ENCODE measurements at regions not wholly inside any gene's neighbourhood (a gene's known extent, or its start where the extent isn't known, plus 50 kb on each side); places are given as distances from the start of the nearest gene placed in this dataset.
A peak's percentile ranks its signal among the peaks of the same experiment; 100 is the strongest.
"Not testable (repeated sequence)": the region's sequence is repeated elsewhere in the genome, so short reads cannot be mapped to it uniquely, and the experiment has no call there.

- no peaks in the 10 kb centered on the region for H3K9me3 ChIP-seq (ENCODE audit: control insufficient read depth, insufficient read depth, low read length)
- no peak overlapping the region for H3K27ac ChIP-seq (ENCODE audit: low read length)
- DNase-seq (ENCODE audit: low read depth, low spot score), result no peak
- no peaks in the 10 kb centered on the region for H3K36me3 ChIP-seq (ENCODE audit: control insufficient read depth, insufficient read depth, low read length)
- no peaks in the 10 kb centered on the region for H3K4me1 ChIP-seq (ENCODE audit: control insufficient read depth, insufficient read depth, low read length)
- H3K27me3 ChIP-seq (ENCODE audit: control insufficient read depth, insufficient read depth, low read length), result no peaks in the 10 kb centered on the region
- no peak overlapping the region for H3K4me3 ChIP-seq (ENCODE audit: low read length)
These were observed 195.2 kb upstream of the SOX14 start for GRCh38 chr3:137568880-137569279.

- H3K27me3 ChIP-seq (ENCODE audit: control insufficient read depth, insufficient read depth, low read length), result no peaks in the 10 kb centered on the region
- no peak for DNase-seq (ENCODE audit: low read depth, low spot score)
- H3K9me3 ChIP-seq (ENCODE audit: control insufficient read depth, insufficient read depth, low read length), result no peaks in the 10 kb centered on the region
- no peak overlapping the region for H3K4me3 ChIP-seq (ENCODE audit: low read length)
- H3K4me1 ChIP-seq (ENCODE audit: control insufficient read depth, insufficient read depth, low read length), result no peaks in the 10 kb centered on the region
- no peak overlapping the region for H3K27ac ChIP-seq (ENCODE audit: low read length)
- H3K36me3 ChIP-seq (ENCODE audit: control insufficient read depth, insufficient read depth, low read length), result no peaks in the 10 kb centered on the region
- WGBS (ENCODE audit: insufficient coverage, insufficient read length), result no CpG with 5 or more reads among the region's 3 CpGs
These were observed 191.2 kb upstream of the SOX14 start for GRCh38 chr3:137572931-137573330.

- Histone ChIP-seq H3K4me1 (ENCODE audit: control insufficient read depth, insufficient read depth, low read length) (peaks cover 3% of the 10 kb centered on the region; the same call in 1 of the 2 replicates), H3K27me3 (ENCODE audit: control insufficient read depth, insufficient read depth, low read length) (no peaks in the 10 kb centered on the region), H3K27ac (ENCODE audit: low read length) (no peak overlapping the region), H3K4me3 (ENCODE audit: low read length) (no peak overlapping the region), H3K9me3 (ENCODE audit: control insufficient read depth, insufficient read depth, low read length) (no peaks in the 10 kb centered on the region), H3K36me3 (ENCODE audit: control insufficient read depth, insufficient read depth, low read length) (no peaks in the 10 kb centered on the region)
- peak; percentile 37 for DNase-seq (ENCODE audit: low read depth, low spot score)
- no CpG with 5 or more reads among the region's 1 CpG for WGBS (ENCODE audit: insufficient coverage, insufficient read length)
These were observed 181.6 kb upstream of the SOX14 start for GRCh38 chr3:137582484-137582883.

- Histone ChIP-seq H3K27me3 (ENCODE audit: control insufficient read depth, insufficient read depth, low read length) (no peaks in the 10 kb centered on the region), H3K4me3 (ENCODE audit: low read length) (no peak overlapping the region), H3K27ac (ENCODE audit: low read length) (no peak overlapping the region), H3K4me1 (ENCODE audit: control insufficient read depth, insufficient read depth, low read length) (peaks cover 3% of the 10 kb centered on the region; the same call in 1 of the 2 replicates), H3K9me3 (ENCODE audit: control insufficient read depth, insufficient read depth, low read length) (no peaks in the 10 kb centered on the region), H3K36me3 (ENCODE audit: control insufficient read depth, insufficient read depth, low read length) (no peaks in the 10 kb centered on the region)
- no CpG with 5 or more reads among the region's 2 CpGs for WGBS (ENCODE audit: insufficient coverage, insufficient read length)
- no peak for DNase-seq (ENCODE audit: low read depth, low spot score)
These were observed 180.9 kb upstream of the SOX14 start for GRCh38 chr3:137583256-137583655.

- H3K27me3 ChIP-seq (ENCODE audit: control insufficient read depth, insufficient read depth, low read length), result no peaks in the 10 kb centered on the region
- DNase-seq (ENCODE audit: low read depth, low spot score), result no peak
- no peaks in the 10 kb centered on the region for H3K9me3 ChIP-seq (ENCODE audit: control insufficient read depth, insufficient read depth, low read length)
- no peak overlapping the region for H3K4me3 ChIP-seq (ENCODE audit: low read length)
- no peaks in the 10 kb centered on the region for H3K36me3 ChIP-seq (ENCODE audit: control insufficient read depth, insufficient read depth, low read length)
- no CpG with 5 or more reads among the region's 6 CpGs for WGBS (ENCODE audit: insufficient coverage, insufficient read length)
- 0 out of 2 replicates have a peak, but pooled peaks cover 1% of the 10 kb centered on the region for H3K4me1 ChIP-seq (ENCODE audit: control insufficient read depth, insufficient read depth, low read length)
- no peak overlapping the region for H3K27ac ChIP-seq (ENCODE audit: low read length)
These were observed 175.2 kb upstream of the SOX14 start for GRCh38 chr3:137588871-137589270.

GRCh38 chr3:137595415-137595814, 168.7 kb upstream of the SOX14 start:
- WGBS (ENCODE audit: insufficient coverage, insufficient read length), result no CpG with 5 or more reads among the region's 4 CpGs
- H3K27me3 ChIP-seq (ENCODE audit: control insufficient read depth, insufficient read depth, low read length); DNase-seq (ENCODE audit: low read depth, low spot score); H3K4me3 ChIP-seq (ENCODE audit: low read length); H3K9me3 ChIP-seq (ENCODE audit: control insufficient read depth, insufficient read depth, low read length); H3K4me1 ChIP-seq (ENCODE audit: control insufficient read depth, insufficient read depth, low read length); H3K27ac ChIP-seq (ENCODE audit: low read length); H3K36me3 ChIP-seq (ENCODE audit: control insufficient read depth, insufficient read depth, low read length): not testable (repeated sequence)

- peaks cover 4% of the 10 kb centered on the region; the same call in 1 of the 2 replicates for H3K4me1 ChIP-seq (ENCODE audit: control insufficient read depth, insufficient read depth, low read length)
- no peaks in the 10 kb centered on the region for H3K36me3 ChIP-seq (ENCODE audit: control insufficient read depth, insufficient read depth, low read length)
- no CpG with 5 or more reads among the region's 3 CpGs for WGBS (ENCODE audit: insufficient coverage, insufficient read length)
- no peak for DNase-seq (ENCODE audit: low read depth, low spot score)
- H3K27ac ChIP-seq (ENCODE audit: low read length), result no peak overlapping the region
- H3K27me3 ChIP-seq (ENCODE audit: control insufficient read depth, insufficient read depth, low read length), result no peaks in the 10 kb centered on the region
- no peak overlapping the region for H3K4me3 ChIP-seq (ENCODE audit: low read length)
- no peaks in the 10 kb centered on the region for H3K9me3 ChIP-seq (ENCODE audit: control insufficient read depth, insufficient read depth, low read length)
These were observed 153.4 kb upstream of the SOX14 start for GRCh38 chr3:137610723-137611122.

- Histone ChIP-seq H3K4me3 (ENCODE audit: low read length) (no peak overlapping the region), H3K9me3 (ENCODE audit: control insufficient read depth, insufficient read depth, low read length) (no peaks in the 10 kb centered on the region), H3K27me3 (ENCODE audit: control insufficient read depth, insufficient read depth, low read length) (no peaks in the 10 kb centered on the region), H3K36me3 (ENCODE audit: control insufficient read depth, insufficient read depth, low read length) (no peaks in the 10 kb centered on the region), H3K4me1 (ENCODE audit: control insufficient read depth, insufficient read depth, low read length) (peaks cover 2% of the 10 kb centered on the region; the same call in 1 of the 2 replicates), H3K27ac (ENCODE audit: low read length) (no peak overlapping the region)
- WGBS (ENCODE audit: insufficient coverage, insufficient read length), result no CpG with 5 or more reads among the region's 3 CpGs
- peak; percentile 58 for DNase-seq (ENCODE audit: low read depth, low spot score)
These were observed 151.8 kb upstream of the SOX14 start for GRCh38 chr3:137612291-137612690.

- Histone ChIP-seq H3K9me3 (ENCODE audit: control insufficient read depth, insufficient read depth, low read length) (no peaks in the 10 kb centered on the region), H3K36me3 (ENCODE audit: control insufficient read depth, insufficient read depth, low read length) (no peaks in the 10 kb centered on the region), H3K4me1 (ENCODE audit: control insufficient read depth, insufficient read depth, low read length) (peaks cover 2% of the 10 kb centered on the region; the same call in 1 of the 2 replicates), H3K27ac (ENCODE audit: low read length) (no peak overlapping the region), H3K27me3 (ENCODE audit: control insufficient read depth, insufficient read depth, low read length) (no peaks in the 10 kb centered on the region), H3K4me3 (ENCODE audit: low read length) (no peak overlapping the region)
- no CpG with 5 or more reads among the region's 10 CpGs for WGBS (ENCODE audit: insufficient coverage, insufficient read length)
- DNase-seq (ENCODE audit: low read depth, low spot score), result no peak
These were observed 148.3 kb upstream of the SOX14 start for GRCh38 chr3:137615659-137616418.

- Histone ChIP-seq H3K27ac (ENCODE audit: low read length) (no peak overlapping the region), H3K4me3 (ENCODE audit: low read length) (no peak overlapping the region), H3K36me3 (ENCODE audit: control insufficient read depth, insufficient read depth, low read length) (no peaks in the 10 kb centered on the region), H3K9me3 (ENCODE audit: control insufficient read depth, insufficient read depth, low read length) (no peaks in the 10 kb centered on the region), H3K4me1 (ENCODE audit: control insufficient read depth, insufficient read depth, low read length) (peaks cover 2% of the 10 kb centered on the region; the same call in 1 of the 2 replicates), H3K27me3 (ENCODE audit: control insufficient read depth, insufficient read depth, low read length) (no peaks in the 10 kb centered on the region)
- WGBS (ENCODE audit: insufficient coverage, insufficient read length), result no CpG with 5 or more reads among the region's 17 CpGs
- DNase-seq (ENCODE audit: low read depth, low spot score), result no peak
These were observed 122.0 kb upstream of the SOX14 start for GRCh38 chr3:137641879-137642704.

Data from iPS DF 6.9 (cell line).